Activated naive CD4-positive, alpha-beta T cell treated with Interleukin-2 at 50 U/mL for 16 hours (primary cell): ENCODE measurements at regions not wholly inside any gene's neighbourhood (a gene's known extent, or its start where the extent isn't known, plus 50 kb on each side); places are given as distances from the start of the nearest gene placed in this dataset.

ENCODE experiments used
- DNase-seq: peaks from one replicate; pipeline ENCODE4 v3.0.0-alpha.2; 2020

DNA sequence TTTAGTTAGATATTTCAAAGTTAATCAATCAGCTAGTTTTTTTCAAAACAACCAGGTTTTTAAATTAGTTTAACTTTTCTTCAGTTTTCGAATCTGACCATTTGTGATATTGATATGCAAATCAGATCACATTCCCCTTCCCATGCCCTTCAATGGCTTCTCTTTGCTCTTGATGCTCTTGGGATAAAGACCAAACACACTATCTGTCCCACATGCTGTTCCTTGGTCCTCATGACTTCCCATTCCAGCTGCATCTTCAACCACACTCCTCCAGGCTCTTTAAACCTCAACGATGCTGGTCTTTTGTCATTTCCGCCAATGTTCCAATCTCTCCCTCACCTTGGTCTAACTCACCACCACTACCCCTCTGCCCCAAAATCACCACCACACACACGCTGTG, 285.8 kb downstream of the LMX1A start:
- no peak for DNase-seq

DNA sequence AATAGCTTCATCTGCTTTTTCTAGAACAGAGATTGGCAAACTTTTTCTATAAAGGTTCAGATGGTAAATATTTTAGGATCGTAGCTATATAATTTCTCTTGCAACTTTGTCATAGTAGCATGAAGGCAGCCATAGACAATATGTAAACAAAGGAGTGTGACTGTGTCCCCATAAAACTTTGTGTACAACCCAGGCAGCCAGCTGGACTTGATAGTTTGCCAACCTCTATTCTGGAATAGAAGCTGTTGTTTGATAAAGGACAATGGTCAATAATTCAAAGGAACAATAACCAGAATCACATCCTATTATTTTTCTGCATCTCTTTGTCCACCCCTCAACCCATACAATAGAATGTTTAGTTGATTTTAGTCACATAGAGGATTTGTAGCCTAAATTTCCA, 286.7 kb downstream of the LMX1A start:
- DNase-seq: no peak

DNA sequence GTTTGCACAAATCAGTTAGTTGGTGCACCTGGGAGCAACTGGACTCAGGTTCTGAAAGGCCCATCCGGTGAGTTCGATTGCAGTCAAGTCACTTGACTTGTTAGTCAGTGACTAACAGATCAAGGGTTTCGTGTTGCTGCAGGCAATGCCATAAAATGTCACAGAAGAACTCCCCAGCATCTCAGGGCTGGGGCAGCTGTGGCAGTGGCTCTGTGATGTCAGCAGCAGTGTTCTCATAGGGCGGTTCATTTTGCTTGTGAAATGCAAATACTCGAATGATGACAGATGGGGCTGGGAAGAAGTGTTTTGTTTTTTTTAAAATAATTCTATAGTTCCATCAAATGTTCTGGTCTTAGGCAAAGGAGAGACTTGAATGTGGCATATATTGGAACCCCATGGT, 287.8 kb downstream of the LMX1A start:
- no peak for DNase-seq

DNA sequence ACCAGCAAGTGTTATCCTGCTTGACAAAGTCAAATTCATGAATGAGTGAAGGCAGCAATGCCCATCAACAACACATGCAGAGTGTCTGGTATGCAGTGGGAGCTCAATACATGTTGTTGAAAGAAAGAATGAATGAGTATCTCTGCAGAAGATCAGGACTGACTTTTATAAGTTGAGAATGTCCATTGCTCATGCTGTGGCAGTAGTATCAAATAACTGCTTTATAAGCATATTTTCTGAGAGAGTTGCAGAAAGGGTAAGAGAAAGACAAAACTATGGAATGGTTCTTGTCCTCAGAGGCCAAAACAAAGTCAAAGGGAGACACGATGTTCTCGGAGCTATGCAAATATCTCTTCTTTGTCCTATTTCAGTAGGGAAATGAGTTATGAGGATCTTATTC, 288.7 kb downstream of the LMX1A start:
- DNase-seq: no peak

DNA sequence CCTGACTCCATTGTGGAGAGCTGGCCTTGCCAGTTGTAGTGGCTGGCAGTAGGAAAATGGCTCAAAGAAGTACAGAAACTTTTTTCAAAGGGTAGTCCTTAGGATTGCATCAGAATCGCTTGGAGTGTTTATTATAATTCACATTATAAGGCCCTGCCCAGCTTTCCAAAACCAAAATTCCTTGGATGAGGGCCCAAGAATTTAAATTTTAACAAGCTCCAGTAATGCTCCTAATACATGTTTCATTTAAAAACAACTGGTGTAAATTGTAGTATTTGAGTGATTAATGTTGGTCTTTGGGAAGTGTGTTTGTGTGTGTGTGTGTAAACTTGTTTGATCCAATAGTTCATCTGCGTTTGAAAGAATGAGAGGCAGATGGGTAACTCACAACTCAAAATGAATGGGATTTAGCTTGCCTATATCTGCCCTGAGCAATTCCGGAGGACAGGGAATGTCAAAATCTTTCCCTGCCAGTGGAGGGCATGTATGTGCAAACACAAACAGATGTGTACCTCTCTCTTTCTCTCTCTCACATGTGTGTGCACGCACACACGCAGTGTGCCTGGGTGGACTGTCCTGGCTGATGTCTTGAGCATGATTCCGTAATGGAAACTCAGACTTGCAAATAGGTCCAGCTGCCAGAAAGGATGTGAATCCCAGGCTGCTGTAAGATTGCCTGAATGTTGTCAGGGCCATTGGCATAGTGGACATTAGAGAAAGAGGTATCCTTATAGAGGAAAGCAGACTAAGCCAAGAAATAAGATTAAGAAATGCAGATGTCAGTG, 293.1 kb downstream of the LMX1A start:
- no peak for DNase-seq

DNA sequence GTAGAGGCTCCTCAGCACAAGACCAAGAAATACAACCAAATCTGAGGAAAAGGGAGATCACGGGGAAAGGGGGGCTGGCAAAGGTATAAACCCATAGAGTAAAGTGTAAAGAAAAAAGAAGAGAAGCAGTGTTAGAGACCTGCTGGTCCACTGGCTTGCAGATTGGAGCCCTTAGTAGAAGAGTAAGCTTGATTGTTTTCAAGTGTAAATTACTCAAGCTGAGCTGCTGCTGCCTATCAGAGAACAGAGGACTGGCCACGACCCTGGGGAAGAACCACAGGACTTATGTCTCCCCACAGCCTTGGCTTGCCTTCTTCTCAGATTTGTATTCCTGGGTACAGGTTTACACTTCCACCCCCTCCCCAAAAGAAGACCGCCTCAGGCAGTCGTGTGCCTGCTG, 294.2 kb downstream of the LMX1A start:
- no peak for DNase-seq

DNA sequence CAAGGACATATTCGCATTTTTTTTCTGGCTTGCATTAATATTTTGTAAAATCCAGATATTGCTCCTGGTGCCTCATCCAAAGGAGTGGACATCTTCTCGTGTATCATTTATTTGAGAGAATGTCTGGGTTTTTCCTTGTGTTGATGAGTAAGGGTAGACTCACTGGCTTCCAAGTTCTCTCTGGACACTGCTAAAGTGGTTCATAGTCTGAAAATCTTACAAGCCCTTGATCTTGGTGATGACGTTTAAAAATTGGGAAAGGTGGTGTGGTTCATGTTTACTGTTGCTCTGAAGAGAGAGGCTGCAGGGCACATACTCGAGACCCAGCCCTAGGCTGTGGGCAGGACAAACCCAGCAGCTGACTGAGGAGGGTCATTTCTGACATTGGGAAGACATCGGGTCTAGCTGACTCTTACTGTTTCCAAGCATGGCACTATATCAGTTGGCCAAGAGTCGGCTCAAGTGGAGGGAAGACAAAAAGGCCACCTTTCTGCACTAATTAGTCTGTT, 296.2 kb downstream of the LMX1A start:
- no peak for DNase-seq

DNA sequence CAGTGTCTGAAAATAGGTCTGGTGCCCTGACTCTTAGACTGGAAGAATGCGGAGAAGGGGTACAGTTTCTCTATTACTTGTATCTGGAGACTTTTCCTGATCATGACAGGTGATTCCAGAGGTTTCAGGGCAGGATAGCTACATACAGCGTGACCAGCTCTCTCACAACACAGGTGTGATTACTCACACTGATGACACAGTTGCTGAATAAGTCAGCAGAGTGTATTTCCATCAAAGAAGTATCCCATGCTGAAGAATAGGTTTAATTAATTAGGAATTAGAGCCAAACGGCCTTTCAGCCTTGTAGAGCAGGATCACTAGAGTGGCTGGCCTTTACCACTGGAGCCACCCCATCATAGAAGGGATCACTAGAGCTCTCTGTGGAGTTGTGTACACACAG, 298.6 kb downstream of the LMX1A start:
- DNase-seq: no peak

DNA sequence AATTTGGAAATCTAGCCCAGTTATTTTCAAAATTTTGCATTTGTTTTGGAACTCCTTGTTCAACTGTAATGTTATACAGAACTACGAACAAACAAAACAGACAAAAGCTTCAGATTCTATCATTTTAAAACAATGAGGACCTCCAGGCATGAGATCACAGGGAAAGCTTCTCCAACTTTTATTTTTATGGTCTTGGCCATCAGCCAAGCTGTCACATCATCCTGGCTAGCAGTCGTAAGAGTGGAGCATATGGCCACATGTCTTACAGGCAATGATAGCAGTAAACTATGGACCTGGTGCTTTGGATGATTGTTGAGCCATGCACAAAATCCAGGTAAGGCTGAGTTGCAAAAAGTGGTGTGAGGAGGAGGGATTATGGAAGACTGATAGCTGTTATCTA, 299.6 kb downstream of the LMX1A start:
- no peak for DNase-seq

DNA sequence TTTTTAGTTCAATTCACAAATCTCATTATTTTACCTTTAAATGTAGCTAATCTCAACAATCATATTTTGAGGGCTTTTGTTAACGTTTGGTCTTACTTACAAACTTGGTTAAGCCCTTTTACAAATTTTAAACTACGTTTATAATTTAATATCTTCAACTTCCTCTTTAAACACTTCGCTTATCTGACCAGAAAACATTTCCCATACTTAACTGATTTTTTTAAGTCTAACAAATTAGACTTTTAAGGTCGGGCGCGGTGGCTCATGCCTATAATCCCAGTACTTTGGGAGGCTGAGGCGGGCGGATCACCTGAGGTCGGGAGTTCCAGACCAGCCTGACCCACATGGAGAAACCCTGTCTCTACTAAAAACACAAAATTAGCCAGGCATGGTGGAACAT, 300.9 kb downstream of the LMX1A start:
- DNase-seq: no peak

DNA sequence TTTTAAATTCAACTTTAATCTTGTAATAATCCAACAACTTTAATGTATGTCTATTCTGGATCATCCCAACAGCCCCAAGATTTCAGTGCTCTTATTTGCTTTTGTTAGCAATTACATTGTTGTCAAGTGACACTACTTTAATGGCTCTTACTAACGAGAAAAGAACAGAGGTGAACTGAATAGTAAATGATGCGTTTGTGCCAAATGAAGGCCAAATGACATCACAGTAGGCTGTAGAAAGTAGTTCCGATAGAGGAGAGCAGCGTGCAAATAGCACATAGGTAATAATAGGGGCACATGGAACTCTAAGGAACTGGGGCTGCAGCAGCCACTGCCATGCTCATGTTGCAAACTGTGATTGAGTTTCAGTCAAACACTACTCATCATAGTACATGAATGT, 301.9 kb downstream of the LMX1A start:
- no peak for DNase-seq

DNA sequence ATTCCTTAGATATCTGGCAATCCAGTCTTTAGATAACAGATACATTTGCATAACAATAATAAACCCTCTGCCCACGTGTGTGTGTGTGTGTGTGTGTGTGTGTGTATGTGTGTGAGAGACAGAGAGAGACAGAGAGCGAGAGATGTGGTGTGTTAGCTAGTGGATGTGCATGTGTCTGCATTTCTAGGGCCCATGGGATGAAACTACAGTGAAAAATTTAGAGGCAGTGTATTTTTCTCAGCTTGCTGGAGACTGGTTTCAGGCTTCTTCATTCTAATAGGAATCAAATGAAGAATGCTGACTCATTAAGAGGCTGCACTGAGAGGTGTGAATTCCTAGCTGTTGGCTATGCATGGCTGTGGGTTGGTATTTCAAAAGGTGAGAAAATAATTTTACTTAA, 303.2 kb downstream of the LMX1A start:
- no peak for DNase-seq

DNA sequence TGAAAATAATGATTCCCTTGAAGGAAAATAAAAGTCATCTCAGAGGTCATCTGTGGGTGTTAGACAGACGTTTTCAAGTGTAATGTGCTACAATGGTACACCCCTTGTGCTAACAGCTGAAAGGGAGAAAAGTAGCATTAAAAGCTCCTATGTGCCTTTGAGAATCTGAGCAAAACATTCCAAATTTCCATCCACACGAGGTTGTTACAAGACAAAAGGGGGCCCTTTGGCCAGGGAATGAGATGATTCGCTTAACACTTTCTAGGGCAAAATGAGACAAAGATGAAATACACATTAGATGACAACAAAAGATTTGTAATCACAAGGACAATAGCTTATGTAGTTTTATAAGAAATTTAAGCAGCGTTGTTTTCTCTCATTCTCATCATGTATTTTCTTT, 303.6 kb downstream of the LMX1A start:
- no peak for DNase-seq

DNA sequence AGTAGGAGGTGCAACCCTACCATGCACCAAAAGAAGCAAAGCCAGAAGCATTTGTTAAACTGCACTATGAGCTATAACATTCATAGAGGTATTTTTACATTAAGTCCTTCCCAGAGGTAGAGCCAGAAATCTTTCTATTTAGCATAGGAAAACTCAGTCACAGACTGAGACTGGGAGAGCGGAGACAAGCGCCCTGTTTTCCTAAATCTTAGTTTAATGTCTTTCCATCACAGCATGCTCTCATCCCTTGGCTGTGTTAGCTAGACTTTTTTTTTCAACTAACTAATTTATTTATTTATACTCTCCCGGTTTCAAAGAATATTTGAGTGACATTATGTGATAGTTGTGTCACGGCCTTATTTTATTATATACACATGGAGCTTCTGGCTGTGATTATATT, 304.1 kb downstream of the LMX1A start:
- no peak for DNase-seq

DNA sequence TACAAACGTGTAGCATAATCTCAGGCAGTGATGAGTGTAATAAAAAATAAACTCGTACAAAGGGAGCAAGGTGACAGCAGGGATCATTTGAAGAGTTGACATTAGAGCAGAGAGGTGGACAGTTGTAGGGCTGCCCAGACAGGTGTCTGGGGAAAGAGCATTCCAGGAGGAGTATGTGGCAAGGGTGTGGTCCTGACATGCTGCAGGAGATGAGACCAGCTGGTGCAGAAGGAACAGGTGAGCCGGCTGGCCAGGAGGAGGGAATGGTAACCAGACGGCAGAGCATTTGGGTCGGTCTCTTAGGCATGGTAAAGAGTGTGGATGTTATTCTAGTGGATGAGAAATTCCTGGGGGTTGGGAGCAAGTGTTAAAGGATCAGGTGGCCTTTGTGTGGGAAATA, 306.3 kb downstream of the LMX1A start:
- DNase-seq: no peak

DNA sequence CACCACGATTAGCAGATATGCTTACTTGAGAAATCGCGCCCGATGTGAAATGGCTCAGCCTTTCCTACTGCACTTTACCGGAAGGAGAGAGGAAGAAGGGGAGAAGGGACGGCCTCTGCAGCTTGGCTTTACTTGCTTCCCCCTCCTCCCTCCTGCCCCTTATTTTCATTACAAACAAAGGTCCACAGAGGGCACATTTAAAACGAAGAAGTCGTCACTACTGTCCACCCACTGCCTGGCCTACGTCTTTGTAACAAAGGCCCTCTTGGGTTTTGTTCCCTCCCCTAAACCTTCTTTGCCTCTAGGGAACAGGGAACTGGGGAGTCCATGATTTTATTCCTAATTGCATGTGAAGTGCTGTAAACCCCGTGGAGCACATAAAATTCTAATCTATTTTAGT, 308.5 kb downstream of the LMX1A start:
- DNase-seq: no peak

DNA sequence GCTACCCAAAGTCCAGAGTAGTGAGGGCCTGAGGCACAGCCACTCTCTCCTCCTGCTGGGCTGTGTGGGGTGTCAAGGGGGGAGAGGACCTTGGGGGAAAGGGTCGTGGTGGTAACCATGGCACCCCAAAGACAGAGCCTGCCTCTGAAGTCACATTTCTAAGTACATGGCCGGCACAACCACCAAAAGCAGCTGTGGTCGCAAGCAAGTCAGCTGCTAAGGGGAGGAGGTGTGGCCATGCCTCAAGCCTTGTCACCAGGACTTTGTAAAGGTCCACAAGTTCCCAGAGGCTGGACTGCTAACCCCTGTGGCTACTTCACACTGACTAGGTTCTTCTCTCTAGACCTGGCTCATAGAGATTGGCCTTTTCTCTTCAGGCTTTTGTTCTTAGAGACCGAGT, 310.6 kb downstream of the LMX1A start:
- no peak for DNase-seq

DNA sequence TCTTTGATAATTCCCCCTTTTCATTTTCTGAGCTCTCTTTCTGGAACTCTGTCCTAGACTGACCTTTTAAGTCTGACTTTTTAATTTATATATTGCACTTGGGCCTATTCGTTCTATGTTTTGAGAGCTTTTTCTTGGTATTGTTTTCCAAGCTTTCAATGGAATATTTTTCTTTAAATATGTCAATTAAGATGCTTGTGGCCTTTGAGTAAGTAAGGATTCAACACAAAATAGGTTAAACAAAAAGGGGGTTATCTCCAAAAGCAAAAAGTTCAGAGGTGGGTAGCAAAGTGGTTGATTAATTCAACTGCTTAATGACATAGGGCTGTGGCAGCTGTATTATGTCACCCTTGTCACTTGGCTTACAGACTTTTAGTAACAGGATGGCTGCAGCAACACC, 315.9 kb downstream of the LMX1A start:
- no peak for DNase-seq

DNA sequence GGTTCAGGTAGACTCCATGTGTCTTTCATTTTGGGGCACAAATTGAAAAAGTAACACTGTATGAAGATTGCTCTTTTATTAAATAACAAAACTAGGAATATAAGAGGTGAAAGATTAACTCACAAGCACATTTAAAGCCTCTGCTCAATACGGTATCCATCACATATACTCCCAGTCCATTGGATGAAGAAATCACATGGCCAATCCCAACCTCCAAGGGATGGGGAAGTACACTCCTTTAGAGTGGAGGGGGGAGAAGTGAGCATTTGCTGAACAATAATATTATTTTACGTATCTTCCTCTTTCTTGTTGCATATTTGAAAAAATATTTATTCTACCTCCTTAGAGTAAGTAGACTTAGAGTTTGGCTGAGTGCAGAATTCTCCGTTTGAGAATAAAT, 316.5 kb downstream of the LMX1A start:
- no peak for DNase-seq

DNA sequence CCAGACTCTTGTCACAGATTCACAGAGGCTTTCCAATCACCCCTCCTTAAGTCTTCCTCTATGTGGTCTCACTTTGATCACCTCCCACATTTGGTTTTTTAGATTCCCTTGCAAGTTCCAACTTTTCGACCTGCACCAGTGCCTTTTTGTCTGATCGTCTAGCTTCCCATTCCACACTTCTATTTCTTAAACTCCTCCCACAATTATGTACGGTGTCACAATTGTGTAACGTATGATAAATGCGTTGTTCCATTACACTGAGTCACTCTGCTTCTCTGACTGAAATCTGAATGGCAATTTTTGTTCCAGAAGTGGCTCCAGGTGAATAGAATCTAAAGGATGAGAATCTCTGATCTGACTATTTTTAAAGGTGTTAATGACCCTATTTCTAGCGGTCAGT, 320.1 kb downstream of the LMX1A start:
- no peak for DNase-seq

DNA sequence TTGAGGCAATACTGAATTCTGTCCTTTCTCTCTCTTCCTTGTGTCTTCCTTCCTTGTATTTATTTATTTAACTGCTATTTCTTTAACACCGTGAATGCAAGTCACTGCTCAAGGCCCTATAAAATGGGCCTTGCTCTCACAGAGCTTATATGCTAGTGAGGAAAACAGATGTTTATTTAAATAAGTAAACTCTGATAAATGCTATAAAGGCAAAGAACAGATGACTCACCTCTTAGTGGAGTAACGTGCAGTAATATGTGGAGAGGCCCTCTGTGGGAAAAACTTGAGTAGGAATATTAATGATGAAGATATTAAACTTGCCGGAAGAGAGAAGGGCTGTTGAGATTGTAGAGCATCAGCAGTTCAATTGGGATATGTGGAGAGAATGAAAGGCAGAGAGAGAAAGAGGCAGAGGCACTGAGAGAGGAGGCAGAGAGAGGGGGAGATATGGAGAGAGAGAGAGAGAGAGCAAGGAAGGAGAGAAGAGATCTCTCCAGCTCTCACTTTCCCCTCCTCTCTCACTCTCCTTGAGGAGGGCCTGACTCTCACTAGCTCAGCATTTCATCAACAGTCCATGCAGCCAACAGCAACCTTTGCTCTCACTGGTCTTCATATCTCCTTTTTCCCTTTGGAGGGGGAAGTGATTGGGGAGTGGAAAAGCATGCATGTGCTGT, 322.2 kb downstream of the LMX1A start:
- no peak for DNase-seq

DNA sequence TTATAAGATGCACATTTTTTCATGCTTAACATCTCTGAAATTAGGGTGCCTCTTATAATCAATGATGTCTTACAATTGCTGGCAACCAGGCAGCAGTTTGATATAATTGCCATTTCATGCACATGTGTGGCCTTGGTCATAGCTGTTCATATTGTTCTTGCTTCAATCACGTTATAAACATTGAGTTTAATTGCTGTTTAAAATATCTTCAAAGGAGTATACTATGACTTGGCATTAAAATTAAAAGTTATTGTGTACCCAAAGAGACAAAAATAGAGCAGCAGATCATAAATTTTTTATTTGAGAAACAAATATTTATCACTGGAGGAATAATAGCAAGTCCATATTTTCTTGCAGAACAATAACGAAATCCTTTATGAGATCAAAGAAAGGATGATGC, 325.5 kb downstream of the LMX1A start:
- DNase-seq: no peak

DNA sequence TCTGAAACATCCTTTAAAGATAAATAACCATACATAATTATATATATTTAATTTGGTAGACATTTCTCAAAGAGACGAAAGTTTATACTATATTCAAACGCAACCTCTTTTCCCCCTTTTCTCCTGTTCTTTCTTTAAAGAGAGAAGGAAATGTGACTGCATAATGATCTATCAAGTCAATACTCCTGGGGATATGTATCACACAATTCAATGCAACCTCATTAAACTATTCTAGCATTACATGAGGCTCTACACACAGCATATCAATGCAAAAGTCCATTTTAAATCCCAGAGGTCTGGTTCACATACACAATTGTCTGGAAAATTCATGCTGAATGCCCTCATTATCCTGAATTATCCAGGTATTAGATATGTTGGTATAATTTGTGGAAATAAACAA, 330.7 kb downstream of the LMX1A start:
- no peak for DNase-seq

DNA sequence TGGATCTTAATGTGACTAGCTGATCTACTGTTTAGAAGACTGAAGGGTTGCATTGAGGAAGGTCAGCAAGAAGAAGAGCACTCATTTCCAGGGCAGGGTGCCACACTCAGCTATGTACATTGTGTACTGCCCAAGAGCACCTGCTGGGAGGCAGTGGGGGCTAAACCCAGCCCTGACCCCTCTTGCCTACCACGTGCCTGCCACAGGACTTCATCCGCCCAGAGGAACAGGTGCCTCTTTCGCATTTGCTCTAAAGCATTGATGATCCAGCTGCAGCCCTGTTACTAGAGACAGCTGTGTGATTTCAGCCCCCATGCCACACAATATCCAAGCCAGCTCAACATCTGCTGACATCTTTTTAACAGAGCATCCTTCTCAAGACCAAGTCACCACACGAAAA, 341.8 kb downstream of the LMX1A start:
- no peak for DNase-seq

DNA sequence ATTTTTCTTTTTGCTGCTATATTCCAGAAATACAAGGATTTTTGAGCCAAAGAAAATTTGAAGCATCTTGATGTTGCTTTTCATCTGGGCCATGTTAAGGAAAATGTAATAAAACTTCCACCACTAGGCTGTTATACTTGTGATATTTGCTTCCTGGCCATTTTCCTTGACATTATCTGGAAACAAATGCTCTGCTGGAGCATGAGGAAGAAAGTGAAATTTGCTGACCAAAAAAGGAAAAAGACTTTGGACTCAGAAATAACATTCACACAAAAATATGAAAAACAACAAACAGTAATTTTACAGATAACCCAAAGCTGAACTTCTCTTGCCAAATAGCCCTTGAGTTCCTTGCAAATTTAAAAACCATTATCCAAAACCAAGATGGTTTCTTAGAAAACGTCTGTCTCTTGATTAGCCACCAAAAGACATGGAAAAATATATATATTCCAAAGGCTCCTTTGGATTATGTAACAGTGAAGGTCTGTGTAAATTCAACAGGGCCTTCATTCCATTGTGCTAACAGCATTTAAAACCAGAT, 344.5 kb downstream of the LMX1A start:
- DNase-seq: no peak
